ENCODE measurements at regions not wholly inside any gene's neighbourhood (a gene's known extent, or its start where the extent isn't known, plus 50 kb on each side); places are given as distances from the start of the nearest gene placed in this dataset.

GRCh38 chr2:14348247-14348646, 284.3 kb upstream of the LRATD1 start:
- no peak for TF ChIP-seq CTCF (IDR thresholded peaks at IDR 0.05)
- TF ChIP-seq POLR2A (IDR thresholded peaks at IDR 0.05), result no peak
- TF ChIP-seq POLR2AphosphoS5 (IDR thresholded peaks at IDR 0.05; ENCODE audit: insufficient read depth in 1 of 2, low read depth in 1 of 2), result no peak

Measured in vagina (tissue), 2 donors.